ENCODE measurements at regions not wholly inside any gene's neighbourhood (a gene's known extent, or its start where the extent isn't known, plus 50 kb on each side); places are given as distances from the start of the nearest gene placed in this dataset.

- Histone ChIP-seq H3K79me2 (ENCODE audit: insufficient read depth, low read length) (no peaks in the 10 kb centered on the region), H2AFZ (ENCODE audit: low read length) (no peak overlapping the region), H3K27me3 (ENCODE audit: control insufficient read depth in 1 of 2, insufficient read depth in 2 of 2, low read length in 2 of 2) (no peaks in the 10 kb centered on the region), H4K20me1 (ENCODE audit: insufficient read depth, low read length) (no peaks in the 10 kb centered on the region), H3K4me2 (ENCODE audit: low read depth, low read length) (peak overlapping the region; percentile 60), H3K27ac (ENCODE audit: extremely low read length, insufficient read depth, low read length) (peak overlapping the region; percentile 100), H3K4me3 (replicated peaks in 1 of 3; ENCODE audit: insufficient read depth in 1 of 3, low read depth in 2 of 3, low read length in 3 of 3) (peak overlapping the region in 1 of 3 experiments; percentile 5; a peak in 1 of 6 replicates), H3K9me3 (ENCODE audit: low read length) (no peaks in the 10 kb centered on the region), H3K4me1 (ENCODE audit: insufficient read depth, low read length) (peaks cover 85% of the 10 kb centered on the region), H3K36me3 (replicated peaks in 1 of 2; ENCODE audit: control insufficient read depth in 1 of 2, insufficient read depth in 2 of 2, low read length in 2 of 2) (no peaks in the 10 kb centered on the region), H3K9ac (ENCODE audit: insufficient read depth, low read depth, low read length) (peak overlapping the region; percentile 52)
- WGBS (ENCODE audit: low lambda C conversion rate) = 32% methylated on average over 11 of the region's 11 CpGs
- BruUV-seq (replicated peaks) = no TSS peak
- intact Hi-C loops (cut with micrococcal nuclease; ENCODE audit: unreplicated experiment) (loop anchor here (5.0 kb wide), 1 partner anchor 33 kb away; no protein-coding TSS in a partner anchor), in situ Hi-C loops (cut with HindIII; ENCODE audit: extremely low pct_ligation_motif_present, low pct_unique_long_range_greater_than_20kb) (loop anchor here (5.0 to 10.0 kb wide), 3 partner anchors 78 to 343 kb away; partner anchors contain the start of gene IRF2BP2)
- ChIA-PET CTCF (ENCODE audit: low intra/inter-chr PET ratio, low total read pairs) (no interaction called here), POLR2A (interaction anchor here (0.6 to 13.1 kb wide), 19 partner anchors 9 to 354 kb away, joined by 3 to 657 read pairs (median 7); partner anchors contain the start of gene IRF2BP2)
- DNase-seq (ENCODE audit: low spot score) = no peak
- FAIRE-seq = peak; percentile 57
- peak; percentile 2; the same call in 1 of the 3 replicates for ATAC-seq
- peak; percentile 96 for TF ChIP-seq BCL6 (CRISPR knock-in tag; IDR thresholded peaks at IDR 0.05)
- 0 out of 2 replicates have a peak, but pooled peaks have one; percentile 47 for TF ChIP-seq ZNF160 (CRISPR knock-in tag; IDR thresholded peaks at IDR 0.05)
- TF ChIP-seq, protein P1, sequence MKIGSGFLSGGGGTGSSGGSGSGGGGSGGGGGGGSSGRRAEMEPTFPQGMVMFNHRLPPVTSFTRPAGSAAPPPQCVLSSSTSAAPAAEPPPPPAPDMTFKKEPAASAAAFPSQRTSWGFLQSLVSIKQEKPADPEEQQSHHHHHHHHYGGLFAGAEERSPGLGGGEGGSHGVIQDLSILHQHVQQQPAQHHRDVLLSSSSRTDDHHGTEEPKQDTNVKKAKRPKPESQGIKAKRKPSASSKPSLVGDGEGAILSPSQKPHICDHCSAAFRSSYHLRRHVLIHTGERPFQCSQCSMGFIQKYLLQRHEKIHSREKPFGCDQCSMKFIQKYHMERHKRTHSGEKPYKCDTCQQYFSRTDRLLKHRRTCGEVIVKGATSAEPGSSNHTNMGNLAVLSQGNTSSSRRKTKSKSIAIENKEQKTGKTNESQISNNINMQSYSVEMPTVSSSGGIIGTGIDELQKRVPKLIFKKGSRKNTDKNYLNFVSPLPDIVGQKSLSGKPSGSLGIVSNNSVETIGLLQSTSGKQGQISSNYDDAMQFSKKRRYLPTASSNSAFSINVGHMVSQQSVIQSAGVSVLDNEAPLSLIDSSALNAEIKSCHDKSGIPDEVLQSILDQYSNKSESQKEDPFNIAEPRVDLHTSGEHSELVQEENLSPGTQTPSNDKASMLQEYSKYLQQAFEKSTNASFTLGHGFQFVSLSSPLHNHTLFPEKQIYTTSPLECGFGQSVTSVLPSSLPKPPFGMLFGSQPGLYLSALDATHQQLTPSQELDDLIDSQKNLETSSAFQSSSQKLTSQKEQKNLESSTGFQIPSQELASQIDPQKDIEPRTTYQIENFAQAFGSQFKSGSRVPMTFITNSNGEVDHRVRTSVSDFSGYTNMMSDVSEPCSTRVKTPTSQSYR (CRISPR knock-in tag; IDR thresholded peaks at IDR 0.05; ENCODE audit: borderline replicate concordance) = peak; percentile 71
- peak; percentile 68; the same call in 1 of the 2 replicates for TF ChIP-seq ZNF331 (CRISPR knock-in tag; IDR thresholded peaks at IDR 0.05)
- no peak for TF ChIP-seq SOX6 (IDR thresholded peaks at IDR 0.05)
- TF ChIP-seq SOX6 (CRISPR knock-in tag; IDR thresholded peaks at IDR 0.05) = peak; percentile 79
- TF ChIP-seq SOX13 (IDR thresholded peaks at IDR 0.05) = no peak
- TF ChIP-seq SOX13 (CRISPR knock-in tag; conservative IDR thresholded peaks at IDR 0.05 in 1 of 2, IDR thresholded peaks at IDR 0.05 in 1 of 2) = peak in 1 of 2 experiments; percentile 65; a peak in 2 of 4 replicates
- TF ChIP-seq ZNF629 (CRISPR knock-in tag; conservative IDR thresholded peaks at IDR 0.05) = peak; percentile 47; the same call in 1 of the 2 replicates
- no peak for TF ChIP-seq SPEN (CRISPR knock-in tag; IDR thresholded peaks at IDR 0.05; ENCODE audit: low read depth)
- TF ChIP-seq ZNF232 (CRISPR knock-in tag; IDR thresholded peaks at IDR 0.05; ENCODE audit: borderline replicate concordance) = 0 out of 2 replicates have a peak, but pooled peaks have one; percentile 21
- TF ChIP-seq ATRX (CRISPR knock-in tag; IDR thresholded peaks at IDR 0.05; ENCODE audit: borderline replicate concordance) = no peak
- 0 out of 2 replicates have a peak, but pooled peaks have one; percentile 61 for TF ChIP-seq ADNP (CRISPR knock-in tag; IDR thresholded peaks at IDR 0.05)
- TF ChIP-seq BRD4 (CRISPR knock-in tag; IDR thresholded peaks at IDR 0.05) = peak; percentile 82; the same call in 1 of the 2 replicates
- TF ChIP-seq HMG20B (CRISPR knock-in tag; conservative IDR thresholded peaks at IDR 0.05) = peak; percentile 51; the same call in 1 of the 2 replicates
- TF ChIP-seq CTCF (CRISPR knock-in tag; IDR thresholded peaks at IDR 0.05) = peak; percentile 5; the same call in 1 of the 2 replicates
- no peak for TF ChIP-seq ZNF253 (CRISPR knock-in tag; IDR thresholded peaks at IDR 0.05; ENCODE audit: borderline replicate concordance)
- no peak for TF ChIP-seq EHMT2 (IDR thresholded peaks at IDR 0.05; ENCODE audit: borderline replicate concordance, low read depth, low read length)
- TF ChIP-seq KDM2A (CRISPR knock-in tag; IDR thresholded peaks at IDR 0.05; ENCODE audit: borderline replicate concordance, low read depth) = 0 out of 2 replicates have a peak, but pooled peaks have one; percentile 29
- TF ChIP-seq PAF1 (CRISPR knock-in tag; IDR thresholded peaks at IDR 0.05) = no peak
- TF ChIP-seq POLR2G (IDR thresholded peaks at IDR 0.05; ENCODE audit: low read depth, low read length) = peak; percentile 59
Measured at GRCh38 chr1:234955107-234955731, 173.4 kb downstream of the TOMM20 start.
